Superior temporal gyrus (tissue), 1 donor: ENCODE measurements at regions not wholly inside any gene's neighbourhood (a gene's known extent, or its start where the extent isn't known, plus 50 kb on each side); places are given as distances from the start of the nearest gene placed in this dataset.
"Not testable (repeated sequence)": the region's sequence is repeated elsewhere in the genome, so short reads cannot be mapped to it uniquely, and the experiment has no call there.

Source experiments
- DNase-seq: peaks from one replicate; pipeline ENCODE4 v3.0.0-alpha.2; 2016; ENCODE audit errors: extremely low spot score

- DNase-seq, result no peak
Measured at GRCh38 chr5:131005963-131006684, 158.9 kb downstream of the HINT1 start.

- no peak for DNase-seq
Measured at GRCh38 chr5:131001507-131001906, 163.5 kb downstream of the HINT1 start.

GRCh38 chr5:131000289-131000688 lies 164.8 kb downstream of the HINT1 start:
- DNase-seq, result no peak

GRCh38 chr5:130996720-130997119 lies 168.3 kb downstream of the HINT1 start:
- not testable (repeated sequence) for DNase-seq

- no peak for DNase-seq
Measured at GRCh38 chr5:130995851-130996250, 169.2 kb downstream of the HINT1 start.

GRCh38 chr5:130995254-130995515 lies 169.9 kb downstream of the HINT1 start:
- DNase-seq, result no peak

- DNase-seq, result no peak
Measured at GRCh38 chr5:130994496-130995253, 170.4 kb downstream of the HINT1 start.

GRCh38 chr5:130992621-130993020 lies 172.4 kb downstream of the HINT1 start:
- no peak for DNase-seq

GRCh38 chr5:130992095-130992494 lies 173.0 kb downstream of the HINT1 start:
- no peak for DNase-seq

GRCh38 chr5:130985776-130986175 lies 179.3 kb downstream of the HINT1 start:
- no peak for DNase-seq

GRCh38 chr5:130981663-130982062 lies 183.4 kb downstream of the HINT1 start:
- no peak for DNase-seq

GRCh38 chr5:130978475-130978874 lies 186.6 kb downstream of the HINT1 start:
- no peak for DNase-seq

- DNase-seq, result no peak
Measured at GRCh38 chr5:130976493-130976892, 188.6 kb downstream of the HINT1 start.

GRCh38 chr5:130975847-130976246 lies 189.2 kb downstream of the HINT1 start:
- DNase-seq, result no peak

GRCh38 chr5:130975299-130975698 lies 189.8 kb downstream of the HINT1 start:
- DNase-seq, result no peak

GRCh38 chr5:130974021-130974683 lies 190.9 kb downstream of the HINT1 start:
- DNase-seq, result no peak

- no peak for DNase-seq
Measured at GRCh38 chr5:130966990-130967525, 198.0 kb downstream of the HINT1 start.

- no peak for DNase-seq
Measured at GRCh38 chr5:130965920-130966319, 199.1 kb downstream of the HINT1 start.

- no peak for DNase-seq
Measured at GRCh38 chr5:130965360-130965759, 199.7 kb downstream of the HINT1 start.

- DNase-seq, result no peak
Measured at GRCh38 chr5:130964231-130965202, 200.5 kb downstream of the HINT1 start.

- DNase-seq, result no peak
Measured at GRCh38 chr5:130963798-130964197, 201.3 kb downstream of the HINT1 start.

- no peak for DNase-seq
Measured at GRCh38 chr5:130957151-130957550, 207.9 kb downstream of the HINT1 start.
